PC-9 (cell line): ENCODE measurements at regions not wholly inside any gene's neighbourhood (a gene's known extent, or its start where the extent isn't known, plus 50 kb on each side); places are given as distances from the start of the nearest gene placed in this dataset.

Experiments used
- CTCF ChIP-seq: fragments of 200-600 bp; sonication (generic); conservative IDR thresholded peaks from 2 replicates; pipeline ENCODE4 v1.6.1; 2017; ENCODE audit warnings: mixed run types, antibody characterized with exemption, mild to moderate bottlenecking, moderate library complexity
- EZH2 ChIP-seq: fragments of 200-600 bp; sonication (generic); IDR thresholded peaks from 2 replicates; pipeline ENCODE4 v1.8.0; 2017; ENCODE audit warnings: antibody characterized with exemption, low read depth

- TF ChIP-seq CTCF (no peak), EZH2 (no peak)
Observed at GRCh38 chr12:107264667-107265066, 171.3 kb upstream of the CRY1 start.
